HCT116 (cell line): ENCODE measurements at regions not wholly inside any gene's neighbourhood (a gene's known extent, or its start where the extent isn't known, plus 50 kb on each side); places are given as distances from the start of the nearest gene placed in this dataset.

Source experiments
- ATAC-seq: fragments of 200-7000 bp; cut with Tn5 transposase; 2 replicates; pipeline ENCODE4 v1.9.1; 2020; ENCODE audit warnings: mild to moderate bottlenecking, moderate library complexity
- BruUV-seq: library from RNA; stranded (reverse); fragments of 400-500 nt; replicated peaks from 2 replicates; lab custom pipeline; 2021; lab: Mats Ljungman, UMichigan
- CTCF ChIA-PET: fragments of 300-600 bp; sonication (Branson Sonifier 250); formaldehyde crosslinking; loops from one replicate; lab custom pipeline; 2021; ENCODE audit warnings: antibody characterized with exemption; lab: Charles Lee
- POLR2A ChIA-PET: fragments of 300-600, 350-600 bp; sonication (Branson Sonifier 250); formaldehyde crosslinking; loops from one replicate; lab custom pipeline; 2021; ENCODE audit warnings: antibody characterized with exemption; lab: Charles Lee
- RAD21 ChIA-PET, 2 experiments: fragments of 300-600 bp; sonication (Branson Sonifier 250); formaldehyde crosslinking; loops; one replicate each; lab custom pipeline; 2023; ENCODE audit warnings: low total read pairs in 2 of 2; ENCODE audit not compliant: uncharacterized antibody in 2 of 2, unreplicated experiment in 2 of 2, low non-redundant PET in 1 of 2; lab: Charles Lee
- DNase-seq: peaks from one replicate; pipeline ENCODE4 v3.0.0-alpha.2; 2010; ENCODE audit warnings: low read depth, low spot score
- H2AFZ ChIP-seq: fragments of 200-600 bp; shearing (Covaris generic), sonication (generic); 2 replicates; pipeline ENCODE4 v1.6.1; 2017; ENCODE audit warnings: low read depth, mixed run types, mixed read lengths, antibody characterized with exemption, low read length; ENCODE audit not compliant: poor library complexity, severe bottlenecking
- H3K27ac ChIP-seq: 2 replicates; pipeline ENCODE4 v1.5.1; 2012; ENCODE audit warnings: low read depth, low read length
- H3K27me3 ChIP-seq: fragments of 200-600 bp; sonication (generic); 2 replicates; pipeline ENCODE4 v1.6.1; 2016; ENCODE audit warnings: mixed run types, low read length, mixed read lengths; ENCODE audit not compliant: insufficient read depth
- H3K36me3 ChIP-seq, 2 experiments: fragments of 200-500 bp in 1 of 2; fragments of 200-600 bp in 1 of 2; sonication (Bioruptor generic) in 1 of 2; sonication (generic) in 1 of 2; 2 replicates each; pipeline versions ENCODE4 v1.5.1 to v1.6.1; 2014 to 2016; ENCODE audit warnings: low read length in 2 of 2, inconsistent platforms in 1 of 2, mixed read lengths in 1 of 2, mixed run types in 1 of 2; ENCODE audit not compliant: insufficient read depth in 2 of 2, control insufficient read depth in 1 of 2
- H3K4me1 ChIP-seq, 2 experiments: fragments of 200-600 bp in 1 of 2; sonication (generic) in 1 of 2; 2 replicates each; pipeline versions ENCODE4 v1.5.1 to v1.6.1; 2012 to 2017; ENCODE audit warnings: low read length in 2 of 2, inconsistent platforms in 1 of 2, mild to moderate bottlenecking in 1 of 2, mixed read lengths in 1 of 2, mixed run types in 1 of 2, moderate library complexity in 1 of 2; ENCODE audit not compliant: insufficient read depth in 2 of 2, control insufficient read depth in 1 of 2
- H3K4me2 ChIP-seq: fragments of 200-600 bp; sonication (generic); 2 replicates; pipeline ENCODE4 v1.6.1; 2017; ENCODE audit warnings: mixed run types, low read length, mixed read lengths
- H3K4me3 ChIP-seq, 2 experiments: fragments of 200-600 bp in 1 of 2; sonication (generic) in 1 of 2; replicated peaks in 1 of 2; 2 replicates each; pipeline ENCODE4 v1.5.1; 2011 to 2016; ENCODE audit warnings: low read length in 2 of 2, control low read depth in 1 of 2, low read depth in 1 of 2, mild to moderate bottlenecking in 1 of 2, mixed read lengths in 1 of 2, mixed run types in 1 of 2
- H3K79me2 ChIP-seq: fragments of 200-600 bp; sonication (generic); 2 replicates; pipeline ENCODE4 v1.6.1; 2017; ENCODE audit warnings: mild to moderate bottlenecking, mixed run types, low read length, moderate library complexity, mixed read lengths; ENCODE audit not compliant: insufficient read depth
- H3K9ac ChIP-seq: fragments of 200-600 bp; sonication (generic); 2 replicates; pipeline ENCODE4 v1.6.1; 2016; ENCODE audit warnings: low read length, mixed read lengths
- H3K9me2 ChIP-seq: fragments of 200-600 bp; sonication (generic), shearing (Covaris generic); 2 replicates; pipeline ENCODE4 v1.6.1; 2017; ENCODE audit warnings: mixed run types, mild to moderate bottlenecking, moderate library complexity; ENCODE audit not compliant: insufficient read depth
- H3K9me3 ChIP-seq, 2 experiments: fragments of 200-500 bp in 1 of 2; fragments of 200-600 bp in 1 of 2; sonication (Bioruptor generic) in 1 of 2; sonication (generic) in 1 of 2; 2 replicates each; pipeline ENCODE4 v1.6.1; 2014 to 2017; ENCODE audit warnings: low read length in 2 of 2, mixed read lengths in 2 of 2, inconsistent platforms in 1 of 2, low read depth in 1 of 2, mild to moderate bottlenecking in 1 of 2, mixed run types in 1 of 2, moderate library complexity in 1 of 2; ENCODE audit not compliant: control insufficient read depth in 1 of 2, insufficient read depth in 1 of 2
- H4K20me1 ChIP-seq: fragments of 200-600 bp; sonication (generic), shearing (Covaris generic); 2 replicates; pipeline ENCODE4 v1.6.1; 2017; ENCODE audit warnings: mixed run types, mild to moderate bottlenecking, moderate library complexity; ENCODE audit not compliant: insufficient read depth
- CBX3 ChIP-seq: IDR thresholded peaks from 2 replicates; pipeline ENCODE4 v1.6.1; 2012; ENCODE audit warnings: low read depth
- EZH2phosphoT487 ChIP-seq: fragments of 200-600 bp; IDR thresholded peaks from 2 replicates; pipeline ENCODE4 v1.6.1; 2018; ENCODE audit warnings: antibody characterized with exemption, borderline replicate concordance
- FOSL1 ChIP-seq: IDR thresholded peaks from 2 replicates; pipeline ENCODE4 v1.6.1; 2012; ENCODE audit warnings: low read depth
- JUND ChIP-seq: IDR thresholded peaks from 2 replicates; pipeline ENCODE4 v1.6.1; 2012
- POLR2A ChIP-seq: IDR thresholded peaks from 2 replicates; pipeline ENCODE4 v1.7.0; 2011; ENCODE audit warnings: borderline replicate concordance; ENCODE audit not compliant: insufficient read depth, insufficient read length; ENCODE audit errors: extremely low read depth
- SIN3A ChIP-seq: IDR thresholded peaks from 2 replicates; pipeline ENCODE4 v1.6.1; 2012; ENCODE audit warnings: low read depth
- SP1 ChIP-seq: IDR thresholded peaks from 2 replicates; pipeline ENCODE4 v1.6.1; 2012; ENCODE audit warnings: low read depth
- SRF ChIP-seq: IDR thresholded peaks from 2 replicates; pipeline ENCODE4 v1.6.1; 2012; ENCODE audit warnings: low read depth
- TCF7L2 ChIP-seq: IDR thresholded peaks from 2 replicates; pipeline ENCODE4 v1.7.0; 2011; ENCODE audit warnings: borderline replicate concordance, inconsistent platforms; ENCODE audit not compliant: insufficient read depth, insufficient read length; ENCODE audit errors: extremely low read depth
- intact Hi-C: fragments of 100-400 bp; cut with micrococcal nuclease; formaldehyde crosslinking; loops from 2 replicates; pipeline ENCODE4 v1.10.0; 2022
- TF ChIP-seq, protein P1 (sequence below): IDR thresholded peaks from 2 replicates; pipeline ENCODE4 v1.6.1; 2011; ENCODE audit warnings: mild to moderate bottlenecking, low read length, moderate library complexity; ENCODE audit not compliant: insufficient replicate concordance; ENCODE audit errors: extremely low read depth
- TF ChIP-seq, protein P2 (sequence below): IDR thresholded peaks from 2 replicates; pipeline ENCODE4 v1.6.1; 2012
- TF ChIP-seq, protein P3 (sequence below), 3 experiments: fragments of 200-600 bp in 1 of 3; sonication (generic) in 1 of 3; IDR thresholded peaks in 2 of 3; conservative IDR thresholded peaks in 1 of 3; 2 replicates each; pipeline ENCODE4 v1.5.1; 2012 to 2017; ENCODE audit warnings: low read depth in 2 of 3, low read length in 2 of 3, antibody characterized with exemption in 1 of 3, borderline replicate concordance in 1 of 3, control low read depth in 1 of 3, mild to moderate bottlenecking in 1 of 3, mixed read lengths in 1 of 3, mixed run types in 1 of 3, moderate library complexity in 1 of 3; ENCODE audit not compliant: insufficient read depth in 1 of 3
- TF ChIP-seq, protein P4 (sequence below): IDR thresholded peaks from 2 replicates; pipeline ENCODE4 v1.6.1; 2012; ENCODE audit warnings: low read depth

- TF ChIP-seq, protein P1, sequence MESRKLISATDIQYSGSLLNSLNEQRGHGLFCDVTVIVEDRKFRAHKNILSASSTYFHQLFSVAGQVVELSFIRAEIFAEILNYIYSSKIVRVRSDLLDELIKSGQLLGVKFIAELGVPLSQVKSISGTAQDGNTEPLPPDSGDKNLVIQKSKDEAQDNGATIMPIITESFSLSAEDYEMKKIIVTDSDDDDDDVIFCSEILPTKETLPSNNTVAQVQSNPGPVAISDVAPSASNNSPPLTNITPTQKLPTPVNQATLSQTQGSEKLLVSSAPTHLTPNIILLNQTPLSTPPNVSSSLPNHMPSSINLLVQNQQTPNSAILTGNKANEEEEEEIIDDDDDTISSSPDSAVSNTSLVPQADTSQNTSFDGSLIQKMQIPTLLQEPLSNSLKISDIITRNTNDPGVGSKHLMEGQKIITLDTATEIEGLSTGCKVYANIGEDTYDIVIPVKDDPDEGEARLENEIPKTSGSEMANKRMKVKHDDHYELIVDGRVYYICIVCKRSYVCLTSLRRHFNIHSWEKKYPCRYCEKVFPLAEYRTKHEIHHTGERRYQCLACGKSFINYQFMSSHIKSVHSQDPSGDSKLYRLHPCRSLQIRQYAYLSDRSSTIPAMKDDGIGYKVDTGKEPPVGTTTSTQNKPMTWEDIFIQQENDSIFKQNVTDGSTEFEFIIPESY: no peak
- TF ChIP-seq SRF: no peak
- TF ChIP-seq SIN3A: no peak
- TF ChIP-seq EZH2phosphoT487: no peak
- TF ChIP-seq, protein P2, sequence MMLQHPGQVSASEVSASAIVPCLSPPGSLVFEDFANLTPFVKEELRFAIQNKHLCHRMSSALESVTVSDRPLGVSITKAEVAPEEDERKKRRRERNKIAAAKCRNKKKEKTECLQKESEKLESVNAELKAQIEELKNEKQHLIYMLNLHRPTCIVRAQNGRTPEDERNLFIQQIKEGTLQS: no peak
- no peak for TF ChIP-seq JUND
- no peak for TF ChIP-seq CBX3
- TF ChIP-seq FOSL1: no peak
Measured at GRCh38 chr3:127090218-127091160, 102.4 kb upstream of the PRR23E start (continued).

DNA sequence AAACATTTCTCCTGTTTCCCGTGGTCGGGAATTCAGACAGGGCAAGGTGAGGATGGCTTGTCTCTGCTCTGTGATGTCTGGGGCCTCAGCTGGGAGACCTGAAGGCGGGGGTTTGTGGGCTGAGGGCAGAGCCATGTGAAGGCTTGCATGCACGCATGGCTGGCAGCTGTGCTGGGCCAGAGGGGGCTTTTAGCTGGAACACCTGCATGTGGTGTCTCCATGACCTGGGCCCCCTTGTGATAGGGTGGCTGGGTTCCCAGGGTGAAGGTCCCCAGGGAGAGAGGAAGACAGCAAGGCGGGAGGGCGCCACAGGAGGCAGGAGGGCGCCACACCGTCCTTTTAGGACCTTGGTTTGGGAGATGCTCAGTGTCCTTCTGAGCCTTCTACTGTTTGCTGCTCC lies 101.6 kb upstream of the PRR23E start:
- no TSS peak for BruUV-seq
- CTCF ChIA-PET: no interaction called here
- no peak for TF ChIP-seq TCF7L2
- TF ChIP-seq, protein P3, sequence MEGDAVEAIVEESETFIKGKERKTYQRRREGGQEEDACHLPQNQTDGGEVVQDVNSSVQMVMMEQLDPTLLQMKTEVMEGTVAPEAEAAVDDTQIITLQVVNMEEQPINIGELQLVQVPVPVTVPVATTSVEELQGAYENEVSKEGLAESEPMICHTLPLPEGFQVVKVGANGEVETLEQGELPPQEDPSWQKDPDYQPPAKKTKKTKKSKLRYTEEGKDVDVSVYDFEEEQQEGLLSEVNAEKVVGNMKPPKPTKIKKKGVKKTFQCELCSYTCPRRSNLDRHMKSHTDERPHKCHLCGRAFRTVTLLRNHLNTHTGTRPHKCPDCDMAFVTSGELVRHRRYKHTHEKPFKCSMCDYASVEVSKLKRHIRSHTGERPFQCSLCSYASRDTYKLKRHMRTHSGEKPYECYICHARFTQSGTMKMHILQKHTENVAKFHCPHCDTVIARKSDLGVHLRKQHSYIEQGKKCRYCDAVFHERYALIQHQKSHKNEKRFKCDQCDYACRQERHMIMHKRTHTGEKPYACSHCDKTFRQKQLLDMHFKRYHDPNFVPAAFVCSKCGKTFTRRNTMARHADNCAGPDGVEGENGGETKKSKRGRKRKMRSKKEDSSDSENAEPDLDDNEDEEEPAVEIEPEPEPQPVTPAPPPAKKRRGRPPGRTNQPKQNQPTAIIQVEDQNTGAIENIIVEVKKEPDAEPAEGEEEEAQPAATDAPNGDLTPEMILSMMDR (IDR thresholded peaks at IDR 0.05 in 2 of 3, conservative IDR thresholded peaks at IDR 0.05 in 1 of 3; ENCODE audit: borderline replicate concordance in 1 of 3, insufficient read depth in 1 of 3, low read depth in 2 of 3, low read length in 2 of 3): no peak
- TF ChIP-seq SP1: no peak
- no peak for TF ChIP-seq EZH2phosphoT487
- TF ChIP-seq, protein P1: no peak
- no peak for TF ChIP-seq SRF
- TF ChIP-seq, protein P4, sequence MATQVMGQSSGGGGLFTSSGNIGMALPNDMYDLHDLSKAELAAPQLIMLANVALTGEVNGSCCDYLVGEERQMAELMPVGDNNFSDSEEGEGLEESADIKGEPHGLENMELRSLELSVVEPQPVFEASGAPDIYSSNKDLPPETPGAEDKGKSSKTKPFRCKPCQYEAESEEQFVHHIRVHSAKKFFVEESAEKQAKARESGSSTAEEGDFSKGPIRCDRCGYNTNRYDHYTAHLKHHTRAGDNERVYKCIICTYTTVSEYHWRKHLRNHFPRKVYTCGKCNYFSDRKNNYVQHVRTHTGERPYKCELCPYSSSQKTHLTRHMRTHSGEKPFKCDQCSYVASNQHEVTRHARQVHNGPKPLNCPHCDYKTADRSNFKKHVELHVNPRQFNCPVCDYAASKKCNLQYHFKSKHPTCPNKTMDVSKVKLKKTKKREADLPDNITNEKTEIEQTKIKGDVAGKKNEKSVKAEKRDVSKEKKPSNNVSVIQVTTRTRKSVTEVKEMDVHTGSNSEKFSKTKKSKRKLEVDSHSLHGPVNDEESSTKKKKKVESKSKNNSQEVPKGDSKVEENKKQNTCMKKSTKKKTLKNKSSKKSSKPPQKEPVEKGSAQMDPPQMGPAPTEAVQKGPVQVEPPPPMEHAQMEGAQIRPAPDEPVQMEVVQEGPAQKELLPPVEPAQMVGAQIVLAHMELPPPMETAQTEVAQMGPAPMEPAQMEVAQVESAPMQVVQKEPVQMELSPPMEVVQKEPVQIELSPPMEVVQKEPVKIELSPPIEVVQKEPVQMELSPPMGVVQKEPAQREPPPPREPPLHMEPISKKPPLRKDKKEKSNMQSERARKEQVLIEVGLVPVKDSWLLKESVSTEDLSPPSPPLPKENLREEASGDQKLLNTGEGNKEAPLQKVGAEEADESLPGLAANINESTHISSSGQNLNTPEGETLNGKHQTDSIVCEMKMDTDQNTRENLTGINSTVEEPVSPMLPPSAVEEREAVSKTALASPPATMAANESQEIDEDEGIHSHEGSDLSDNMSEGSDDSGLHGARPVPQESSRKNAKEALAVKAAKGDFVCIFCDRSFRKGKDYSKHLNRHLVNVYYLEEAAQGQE: no peak
- TF ChIP-seq POLR2A: no peak

More for the DNA sequence above, 101.6 kb upstream of the PRR23E start:
- ChIA-PET RAD21 (no interaction called here), POLR2A (no interaction called here)
- Histone ChIP-seq H2AFZ (no peak overlapping the region), H3K9me3 (no peaks in the 10 kb centered on the region), H3K4me3 (no peak overlapping the region), H3K27ac (no peak overlapping the region), H4K20me1 (no peaks in the 10 kb centered on the region), H3K36me3 (no peaks in the 10 kb centered on the region), H3K9me2 (no peaks in the 10 kb centered on the region), H3K27me3 (no peaks in the 10 kb centered on the region), H3K9ac (no peak overlapping the region), H3K4me1 (peaks cover 0 to 3% of the 10 kb centered on the region in 2 experiments; a peak in 2 of 4 replicates), H3K79me2 (no peaks in the 10 kb centered on the region), H3K4me2 (no peak overlapping the region)
- intact Hi-C loops: no loop called here
- ATAC-seq (no peak), DNase-seq (no peak)
